T-helper 17 cell (primary cell): ENCODE measurements at regions not wholly inside any gene's neighbourhood (a gene's known extent, or its start where the extent isn't known, plus 50 kb on each side); places are given as distances from the start of the nearest gene placed in this dataset.
A peak's percentile ranks its signal among the peaks of the same experiment; 100 is the strongest.

ENCODE experiments used
- ATAC-seq: fragments of 150-1000 bp; cut with Tn5 transposase; 2 replicates; pipeline ENCODE4 v1.10.0; 2021; ENCODE audit warnings: mild to moderate bottlenecking, moderate library complexity
- DNase-seq, 3 donors: peaks; one replicate each; pipeline versions ENCODE4 v3.0.0 to v3.0.0-alpha.2; 2020 to 2021
- H3K9me3 ChIP-seq: one replicate; pipeline ENCODE4 v1.7.0; 2013; ENCODE audit warnings: low read length, mild to moderate bottlenecking; ENCODE audit not compliant: control insufficient read depth, poor library complexity, severe bottlenecking
- H3K27ac Mint-ChIP-seq: one replicate; pipeline ENCODE4 v1.8.0; 2022; ENCODE audit warnings: mild to moderate bottlenecking, moderate library complexity, mixed read lengths
- H3K27me3 Mint-ChIP-seq: one replicate; pipeline ENCODE4 v1.8.0; 2022; ENCODE audit warnings: mixed read lengths
- H3K36me3 Mint-ChIP-seq: one replicate; pipeline ENCODE4 v1.8.0; 2022; ENCODE audit warnings: low read depth, mixed read lengths
- H3K4me1 Mint-ChIP-seq: one replicate; pipeline ENCODE4 v1.8.0; 2022; ENCODE audit warnings: mild to moderate bottlenecking, mixed read lengths
- H3K4me3 Mint-ChIP-seq: one replicate; pipeline ENCODE4 v1.8.0; 2022; ENCODE audit warnings: mild to moderate bottlenecking, moderate library complexity, mixed read lengths

GRCh38 chr13:105177265-105177900 lies 1358.1 kb downstream of the EFNB2 start:
- no peak for DNase-seq
- ATAC-seq: no peak
- H3K27me3 Mint-ChIP-seq: no peaks in the 10 kb centered on the region
- no peaks in the 10 kb centered on the region for H3K36me3 Mint-ChIP-seq
- H3K27ac Mint-ChIP-seq: no peak overlapping the region
- H3K4me3 Mint-ChIP-seq: peak overlapping the region; percentile 1
- H3K9me3 ChIP-seq: no peaks in the 10 kb centered on the region
- peaks cover 4% of the 10 kb centered on the region for H3K4me1 Mint-ChIP-seq

- H3K4me3 Mint-ChIP-seq: no peak overlapping the region
- DNase-seq (no peak), ATAC-seq (no peak)
- H3K27ac Mint-ChIP-seq: no peak overlapping the region
- no peaks in the 10 kb centered on the region for H3K36me3 Mint-ChIP-seq
- peaks cover 6% of the 10 kb centered on the region for H3K27me3 Mint-ChIP-seq
- no peaks in the 10 kb centered on the region for H3K4me1 Mint-ChIP-seq
- no peaks in the 10 kb centered on the region for H3K9me3 ChIP-seq
Observed at GRCh38 chr13:105170438-105170837, 1365.0 kb downstream of the EFNB2 start.

DNA sequence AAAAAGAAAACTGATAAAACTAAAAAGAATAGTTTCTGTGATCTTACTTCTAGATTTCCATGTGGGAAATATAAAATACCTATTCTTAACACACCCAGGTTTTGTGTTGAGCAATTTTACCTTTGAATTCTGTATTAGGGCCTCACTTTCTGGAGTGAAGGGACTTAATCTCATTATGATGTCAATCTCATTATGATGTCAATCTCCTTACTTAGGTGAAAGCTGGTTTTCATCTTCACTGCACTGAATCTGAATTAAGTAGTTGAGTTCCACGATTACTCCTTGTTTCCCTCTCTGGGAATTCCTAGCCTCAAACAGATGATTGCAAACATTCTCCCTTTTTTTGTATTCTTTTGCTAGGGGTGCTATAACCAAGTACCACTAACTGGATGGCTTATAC lies 1367.2 kb downstream of the EFNB2 start:
- no peaks in the 10 kb centered on the region for H3K9me3 ChIP-seq
- no peaks in the 10 kb centered on the region for H3K4me1 Mint-ChIP-seq
- H3K27ac Mint-ChIP-seq: no peak overlapping the region
- peaks cover 12% of the 10 kb centered on the region for H3K27me3 Mint-ChIP-seq
- no peak for ATAC-seq
- no peaks in the 10 kb centered on the region for H3K36me3 Mint-ChIP-seq
- H3K4me3 Mint-ChIP-seq: no peak overlapping the region
- no peak for DNase-seq

- Mint-ChIP-seq H3K27ac (no peak overlapping the region), H3K27me3 (peaks cover 12% of the 10 kb centered on the region), H3K4me1 (no peaks in the 10 kb centered on the region), H3K36me3 (no peaks in the 10 kb centered on the region), H3K4me3 (peak overlapping the region; percentile 10)
- H3K9me3 ChIP-seq: no peaks in the 10 kb centered on the region
- DNase-seq (no peak), ATAC-seq (no peak)
Observed at GRCh38 chr13:105167385-105167784, 1368.1 kb downstream of the EFNB2 start.

DNA sequence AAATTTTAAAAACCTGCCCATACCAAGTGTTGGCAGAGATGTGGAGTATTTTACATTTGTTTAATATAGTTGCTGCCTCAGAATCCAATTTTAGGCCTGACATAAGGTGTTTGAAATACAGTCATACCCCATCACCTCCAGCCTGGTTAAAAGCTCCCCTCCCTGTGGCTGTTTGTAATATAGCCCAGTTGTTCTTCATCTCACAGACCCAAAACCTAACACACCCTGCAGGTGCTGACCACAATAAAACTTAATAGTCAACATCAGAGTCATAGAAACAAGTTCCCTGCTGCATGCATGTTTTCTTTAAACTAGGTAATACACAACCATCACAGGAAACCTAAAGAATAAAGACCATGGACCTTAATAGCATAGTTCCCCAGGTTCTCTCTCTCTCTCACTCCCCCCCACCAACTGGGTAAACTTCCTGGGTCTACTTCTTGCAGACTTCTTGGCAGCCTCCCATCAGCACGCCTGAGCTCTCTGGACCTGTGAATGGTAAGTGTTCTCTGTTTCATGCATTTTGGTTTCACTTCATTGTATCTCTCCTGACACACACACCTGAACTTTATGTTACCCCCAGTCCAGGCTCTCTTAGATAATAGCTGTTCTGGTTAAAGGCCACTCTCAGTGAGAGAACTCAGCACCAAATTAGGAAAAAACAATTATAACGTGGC lies 1369.9 kb downstream of the EFNB2 start:
- no peaks in the 10 kb centered on the region for H3K36me3 Mint-ChIP-seq
- H3K4me3 Mint-ChIP-seq: no peak overlapping the region
- no peaks in the 10 kb centered on the region for H3K9me3 ChIP-seq
- no peak overlapping the region for H3K27ac Mint-ChIP-seq
- no peak for DNase-seq
- peak; percentile 40 for ATAC-seq
- H3K4me1 Mint-ChIP-seq: no peaks in the 10 kb centered on the region
- H3K27me3 Mint-ChIP-seq: peaks cover 26% of the 10 kb centered on the region

GRCh38 chr13:105159841-105160240 lies 1375.6 kb downstream of the EFNB2 start:
- Mint-ChIP-seq H3K27me3 (peaks cover 19% of the 10 kb centered on the region), H3K36me3 (no peaks in the 10 kb centered on the region), H3K4me1 (no peaks in the 10 kb centered on the region), H3K27ac (no peak overlapping the region), H3K4me3 (no peak overlapping the region)
- DNase-seq: no peak
- ATAC-seq: no peak
- no peaks in the 10 kb centered on the region for H3K9me3 ChIP-seq

DNA sequence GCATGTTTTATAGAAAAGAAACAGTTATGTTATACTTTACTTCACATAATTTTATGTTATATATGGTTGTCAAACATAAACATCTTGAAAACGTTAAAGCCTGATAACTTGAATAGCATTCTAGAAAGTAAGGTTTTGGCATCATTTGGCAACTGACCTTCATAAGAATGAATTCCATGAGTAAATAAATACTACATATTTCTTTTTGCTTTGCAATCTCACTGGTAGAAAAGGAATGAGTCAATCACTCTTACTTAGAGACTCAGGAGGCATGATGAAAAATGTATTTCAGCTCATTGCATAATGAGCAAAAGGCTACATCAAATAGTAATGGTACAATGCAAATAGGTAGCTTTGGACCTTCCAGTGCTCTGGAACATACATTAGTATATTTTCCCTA lies 1381.9 kb downstream of the EFNB2 start:
- Mint-ChIP-seq H3K27ac (no peak overlapping the region), H3K27me3 (peaks cover 9% of the 10 kb centered on the region), H3K4me1 (no peaks in the 10 kb centered on the region), H3K4me3 (no peak overlapping the region), H3K36me3 (no peaks in the 10 kb centered on the region)
- no peak for DNase-seq
- H3K9me3 ChIP-seq: no peaks in the 10 kb centered on the region
- no peak for ATAC-seq

DNA sequence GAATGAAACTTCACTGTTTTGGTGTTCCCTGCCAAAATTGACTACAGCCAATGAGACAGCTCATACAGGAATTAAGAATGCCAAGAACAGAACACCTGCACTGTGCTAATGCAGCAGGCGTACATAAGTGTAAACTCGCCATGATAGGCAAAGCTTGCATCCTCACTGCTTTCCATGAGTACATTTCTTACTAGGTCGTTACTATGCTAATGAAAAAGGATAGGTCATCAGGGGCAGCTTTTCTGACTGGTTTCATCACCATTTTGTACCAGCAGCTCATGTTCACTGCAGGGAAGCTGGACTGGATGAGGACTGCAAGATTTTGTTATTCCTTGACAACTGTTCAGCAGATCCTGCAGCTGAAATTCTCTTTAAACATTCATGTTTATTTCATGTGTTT lies 1383.8 kb downstream of the EFNB2 start:
- no peak for DNase-seq
- H3K9me3 ChIP-seq: no peaks in the 10 kb centered on the region
- Mint-ChIP-seq H3K36me3 (no peaks in the 10 kb centered on the region), H3K4me1 (no peaks in the 10 kb centered on the region), H3K27ac (no peak overlapping the region), H3K27me3 (peaks cover 9% of the 10 kb centered on the region), H3K4me3 (no peak overlapping the region)
- no peak for ATAC-seq

DNA sequence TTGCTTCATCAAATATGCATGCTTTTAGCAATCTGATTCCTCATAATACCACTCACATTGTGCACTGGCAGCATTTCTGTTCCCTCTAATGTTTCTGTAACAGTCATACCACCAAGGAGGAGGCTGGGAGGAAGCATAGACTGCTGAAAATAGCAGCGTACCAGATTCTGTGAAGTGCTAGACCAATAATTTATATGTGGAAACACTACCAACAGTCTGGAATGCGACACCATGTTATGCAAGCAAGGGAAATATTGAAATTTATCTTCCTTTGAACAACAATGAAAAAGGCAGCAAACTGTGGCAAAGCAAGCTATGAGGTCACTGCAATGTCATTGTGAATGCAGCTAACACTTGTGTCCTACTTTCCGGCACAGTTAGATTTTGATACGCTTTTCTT lies 1388.0 kb downstream of the EFNB2 start:
- H3K9me3 ChIP-seq: no peaks in the 10 kb centered on the region
- Mint-ChIP-seq H3K36me3 (no peaks in the 10 kb centered on the region), H3K27me3 (peaks cover 4% of the 10 kb centered on the region), H3K4me1 (no peaks in the 10 kb centered on the region), H3K27ac (no peak overlapping the region), H3K4me3 (no peak overlapping the region)
- no peak for ATAC-seq
- DNase-seq: no peak

DNA sequence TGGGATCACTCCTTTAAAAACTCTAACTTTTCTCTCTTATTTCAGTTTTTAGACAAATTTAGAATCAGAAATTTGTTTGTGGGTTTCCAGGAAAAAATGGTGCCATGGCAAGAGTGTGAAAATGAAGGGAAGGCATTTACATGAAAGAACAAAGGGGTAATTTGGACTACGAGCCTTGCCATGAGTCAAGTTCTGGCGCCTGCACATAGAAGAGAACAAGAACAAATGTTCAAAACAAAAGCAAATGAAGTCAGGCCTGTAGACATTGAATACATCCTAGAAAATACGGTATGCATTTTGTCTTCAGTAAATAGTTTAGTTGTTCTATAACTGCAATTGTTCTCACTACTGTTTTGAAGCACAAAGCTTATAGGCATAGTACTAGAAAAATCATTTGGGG lies 1390.5 kb downstream of the EFNB2 start:
- DNase-seq: no peak
- no peaks in the 10 kb centered on the region for H3K9me3 ChIP-seq
- H3K4me3 Mint-ChIP-seq: no peak overlapping the region
- H3K27me3 Mint-ChIP-seq: no peaks in the 10 kb centered on the region
- H3K27ac Mint-ChIP-seq: no peak overlapping the region
- ATAC-seq: no peak
- no peaks in the 10 kb centered on the region for H3K36me3 Mint-ChIP-seq
- H3K4me1 Mint-ChIP-seq: peaks cover 6% of the 10 kb centered on the region

DNA sequence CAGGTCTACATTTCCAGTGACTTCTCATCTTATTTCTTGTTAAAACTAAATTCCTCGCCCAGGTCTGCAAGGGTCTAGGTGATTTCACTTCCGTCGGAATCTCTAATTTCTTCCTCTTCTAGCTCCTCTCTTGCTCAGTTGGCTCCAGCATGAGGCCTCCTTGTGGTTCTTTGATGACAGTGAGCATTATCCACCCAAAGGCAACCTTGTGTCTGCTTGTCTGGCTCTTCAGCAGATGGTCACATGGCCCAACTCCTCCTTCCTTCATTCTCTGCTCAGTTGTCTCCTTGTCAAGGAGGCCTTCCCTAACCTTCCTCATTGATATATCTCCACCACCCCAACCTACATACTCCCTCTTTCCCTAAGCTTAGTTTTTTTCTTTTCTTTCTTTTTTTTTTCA lies 1391.4 kb downstream of the EFNB2 start:
- peaks cover 15% of the 10 kb centered on the region for H3K4me1 Mint-ChIP-seq
- no peak for ATAC-seq
- H3K4me3 Mint-ChIP-seq: no peak overlapping the region
- H3K27me3 Mint-ChIP-seq: no peaks in the 10 kb centered on the region
- no peak overlapping the region for H3K27ac Mint-ChIP-seq
- H3K9me3 ChIP-seq: no peaks in the 10 kb centered on the region
- H3K36me3 Mint-ChIP-seq: no peaks in the 10 kb centered on the region
- DNase-seq: no peak

- H3K36me3 Mint-ChIP-seq: no peaks in the 10 kb centered on the region
- H3K4me1 Mint-ChIP-seq: peaks cover 16% of the 10 kb centered on the region
- no peak for ATAC-seq
- H3K27ac Mint-ChIP-seq: no peak overlapping the region
- no peaks in the 10 kb centered on the region for H3K9me3 ChIP-seq
- H3K27me3 Mint-ChIP-seq: no peaks in the 10 kb centered on the region
- no peak for DNase-seq
- H3K4me3 Mint-ChIP-seq: no peak overlapping the region
Observed at GRCh38 chr13:105142556-105142955, 1392.9 kb downstream of the EFNB2 start.

- H3K9me3 ChIP-seq: no peaks in the 10 kb centered on the region
- Mint-ChIP-seq H3K27ac (no peak overlapping the region), H3K36me3 (no peaks in the 10 kb centered on the region), H3K27me3 (no peaks in the 10 kb centered on the region), H3K4me1 (peaks cover 16% of the 10 kb centered on the region), H3K4me3 (peak overlapping the region; percentile 94)
- DNase-seq (peak; percentile 21 to 29 (median 22)), ATAC-seq (peak; percentile 90)
Observed at GRCh38 chr13:105139380-105140285, 1395.8 kb downstream of the EFNB2 start.
